ENCODE measurements at regions not wholly inside any gene's neighbourhood (a gene's known extent, or its start where the extent isn't known, plus 50 kb on each side); places are given as distances from the start of the nearest gene placed in this dataset.

DNA sequence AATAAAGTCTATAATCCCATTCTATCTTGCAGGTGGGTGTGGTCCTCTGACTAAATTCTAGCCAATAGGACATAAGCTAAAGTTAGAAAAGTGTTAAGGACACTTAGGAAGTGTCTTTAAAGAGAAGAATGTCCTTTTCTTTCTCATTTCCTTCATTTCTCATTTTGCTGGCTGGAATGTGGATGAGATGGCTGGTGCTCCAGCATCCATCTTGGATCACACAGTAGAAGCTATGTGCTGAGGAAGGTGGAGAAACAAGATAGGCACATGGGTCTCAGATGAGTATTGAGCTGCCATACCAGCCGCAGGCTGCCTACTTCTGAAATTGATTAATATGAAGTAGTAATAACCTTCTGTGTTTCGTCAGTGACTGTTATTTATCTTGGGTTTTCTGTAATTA, 289.0 kb downstream of the LRFN2 start:
- no peak for TF ChIP-seq FOXA1 (IDR thresholded peaks at IDR 0.05)
- no peak for TF ChIP-seq ARNT (IDR thresholded peaks at IDR 0.05)
- TF ChIP-seq SP1 (IDR thresholded peaks at IDR 0.05): no peak
- no peak for TF ChIP-seq ZNF384 (IDR thresholded peaks at IDR 0.05)
- no peak for TF ChIP-seq BHLHE40 (IDR thresholded peaks at IDR 0.05; ENCODE audit: borderline replicate concordance)
- TF ChIP-seq SUZ12 (IDR thresholded peaks at IDR 0.05): no peak
- no peak for TF ChIP-seq L3MBTL2 (conservative IDR thresholded peaks at IDR 0.05)
